HG02759 (cell line): ENCODE measurements at regions not wholly inside any gene's neighbourhood (a gene's known extent, or its start where the extent isn't known, plus 50 kb on each side); places are given as distances from the start of the nearest gene placed in this dataset.

ENCODE experiments used
- ATAC-seq: cut with Tn5 transposase; IDR thresholded peaks from one replicate; pipeline ENCODE4 v1.9.1; 2021; ENCODE audit warnings: mild to moderate bottlenecking, moderate library complexity; ENCODE audit not compliant: unreplicated experiment

- no peak for ATAC-seq
Measured at GRCh38 chr2:157179324-157180105, 78.0 kb upstream of the GALNT5 start.

- no peak for ATAC-seq
Measured at GRCh38 chr2:157180359-157180758, 77.1 kb upstream of the GALNT5 start.

- no peak for ATAC-seq
Measured at GRCh38 chr2:157181234-157181633, 76.3 kb upstream of the GALNT5 start.

GRCh38 chr2:157182204-157182709 is 75.2 kb upstream of the GALNT5 start:
- no peak for ATAC-seq

- no peak for ATAC-seq
Measured at GRCh38 chr2:157182834-157183396, 74.6 kb upstream of the GALNT5 start.

- ATAC-seq = no peak
Measured at GRCh38 chr2:157184161-157184895, 73.2 kb upstream of the GALNT5 start.

- ATAC-seq = no peak
Measured at GRCh38 chr2:157185476-157186227, 71.9 kb upstream of the GALNT5 start.

- ATAC-seq = no peak
Measured at GRCh38 chr2:157190151-157190550, 67.4 kb upstream of the GALNT5 start.

- ATAC-seq = no peak
Measured at GRCh38 chr2:157191186-157191585, 66.3 kb upstream of the GALNT5 start.

GRCh38 chr2:157192445-157193423 is 64.8 kb upstream of the GALNT5 start:
- ATAC-seq = peak; percentile 78

GRCh38 chr2:157193461-157193860 is 64.0 kb upstream of the GALNT5 start:
- ATAC-seq = peak; percentile 3

GRCh38 chr2:157194097-157194688 is 63.3 kb upstream of the GALNT5 start:
- peak; percentile 62 for ATAC-seq

GRCh38 chr2:157194844-157195243 is 62.7 kb upstream of the GALNT5 start:
- ATAC-seq = no peak

- no peak for ATAC-seq
Measured at GRCh38 chr2:157196956-157197355, 60.5 kb upstream of the GALNT5 start.

GRCh38 chr2:157197848-157198247 is 59.7 kb upstream of the GALNT5 start:
- no peak for ATAC-seq

- ATAC-seq = no peak
Measured at GRCh38 chr2:157203651-157204050, 53.9 kb upstream of the GALNT5 start.

- ATAC-seq = no peak
Measured at GRCh38 chr2:157204401-157204800, 53.1 kb upstream of the GALNT5 start.

GRCh38 chr2:157206916-157207315 is 50.6 kb upstream of the GALNT5 start:
- ATAC-seq = no peak
